Adrenal gland (tissue), 5 donors: ENCODE measurements at regions not wholly inside any gene's neighbourhood (a gene's known extent, or its start where the extent isn't known, plus 50 kb on each side); places are given as distances from the start of the nearest gene placed in this dataset.

Experiments used
- POLR2A ChIP-seq, 2 donors: fragments of 450-650 bp; IDR thresholded peaks; one replicate each; pipeline ENCODE4 v1.6.1; 2017; ENCODE audit warnings: antibody characterized with exemption in 2 of 2, mild to moderate bottlenecking in 2 of 2, moderate library complexity in 1 of 2
- TF ChIP-seq, protein P1 (sequence below), 6 experiments: fragments of 450-650 bp in 4 of 6; fragments of 200-600 bp in 2 of 6; sonication (generic) in 1 of 6; IDR thresholded peaks; 1 replicate in 5 of 6; 2 replicates in 1 of 6; pipeline versions ENCODE4 v1.5.1 to v1.8.0; 2016 to 2021; ENCODE audit warnings: antibody characterized with exemption in 6 of 6, mild to moderate bottlenecking in 2 of 6, moderate library complexity in 1 of 6
- donor health status: DM: no; HTN: no; CAD: no.

DNA sequence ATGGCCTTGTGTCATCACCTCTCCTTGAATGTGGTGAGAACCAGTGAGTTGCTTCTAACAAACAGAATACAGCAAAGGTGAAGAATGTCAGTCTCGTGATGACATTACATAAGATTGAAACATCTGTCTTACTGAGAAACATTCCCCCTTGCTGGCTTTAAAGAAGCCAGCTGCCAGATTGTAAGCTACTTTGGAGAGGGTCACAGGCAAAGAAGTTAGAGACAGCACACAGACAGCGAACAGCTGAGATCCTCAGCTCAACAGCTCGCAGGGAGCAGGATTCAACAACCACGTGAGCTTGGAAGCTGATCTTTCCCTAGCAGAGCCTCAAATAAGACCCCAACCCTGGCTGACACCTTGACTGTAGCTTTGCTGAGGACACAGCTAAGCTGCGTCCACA, 367.9 kb downstream of the LIG4 start:
- no peak for TF ChIP-seq POLR2A (IDR thresholded peaks at IDR 0.05)
- TF ChIP-seq, protein P1, sequence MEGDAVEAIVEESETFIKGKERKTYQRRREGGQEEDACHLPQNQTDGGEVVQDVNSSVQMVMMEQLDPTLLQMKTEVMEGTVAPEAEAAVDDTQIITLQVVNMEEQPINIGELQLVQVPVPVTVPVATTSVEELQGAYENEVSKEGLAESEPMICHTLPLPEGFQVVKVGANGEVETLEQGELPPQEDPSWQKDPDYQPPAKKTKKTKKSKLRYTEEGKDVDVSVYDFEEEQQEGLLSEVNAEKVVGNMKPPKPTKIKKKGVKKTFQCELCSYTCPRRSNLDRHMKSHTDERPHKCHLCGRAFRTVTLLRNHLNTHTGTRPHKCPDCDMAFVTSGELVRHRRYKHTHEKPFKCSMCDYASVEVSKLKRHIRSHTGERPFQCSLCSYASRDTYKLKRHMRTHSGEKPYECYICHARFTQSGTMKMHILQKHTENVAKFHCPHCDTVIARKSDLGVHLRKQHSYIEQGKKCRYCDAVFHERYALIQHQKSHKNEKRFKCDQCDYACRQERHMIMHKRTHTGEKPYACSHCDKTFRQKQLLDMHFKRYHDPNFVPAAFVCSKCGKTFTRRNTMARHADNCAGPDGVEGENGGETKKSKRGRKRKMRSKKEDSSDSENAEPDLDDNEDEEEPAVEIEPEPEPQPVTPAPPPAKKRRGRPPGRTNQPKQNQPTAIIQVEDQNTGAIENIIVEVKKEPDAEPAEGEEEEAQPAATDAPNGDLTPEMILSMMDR (IDR thresholded peaks at IDR 0.05): no peak
